GM08714 (cell line): ENCODE measurements at regions not wholly inside any gene's neighbourhood (a gene's known extent, or its start where the extent isn't known, plus 50 kb on each side); places are given as distances from the start of the nearest gene placed in this dataset.
"Not testable (repeated sequence)": the region's sequence is repeated elsewhere in the genome, so short reads cannot be mapped to it uniquely, and the experiment has no call there.

Experiments
- H3K4me3 ChIP-seq: fragments of 200-500 bp; sonication (Bioruptor generic); 2 replicates; pipeline ENCODE4 v1.5.1; 2014; ENCODE audit warnings: mild to moderate bottlenecking, low read length, inconsistent platforms
- ZNF274 ChIP-seq: IDR thresholded peaks from 2 replicates; pipeline ENCODE4 v1.6.1; 2012; ENCODE audit warnings: mild to moderate bottlenecking, low read depth, low read length

DNA sequence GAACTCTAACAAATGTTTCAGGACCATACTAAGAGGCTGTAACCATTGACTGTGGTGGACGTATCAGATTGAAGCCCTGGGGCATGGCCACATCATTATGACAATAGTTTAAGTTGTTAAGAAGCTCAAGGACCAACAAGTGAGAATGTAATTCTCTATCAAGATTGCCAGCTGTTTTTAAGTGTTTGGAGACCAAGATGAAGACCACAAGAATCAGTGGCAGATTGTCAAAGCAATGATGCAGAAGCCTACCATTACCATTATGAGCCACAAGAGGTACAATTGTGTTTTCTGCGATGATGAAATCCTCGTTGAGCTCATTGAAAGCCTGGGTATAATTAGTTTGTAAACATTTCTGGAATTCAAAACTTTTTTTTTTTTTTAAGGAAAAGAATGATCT is 261.1 kb upstream of the ZEB2 start:
- H3K4me3 ChIP-seq = no peak overlapping the region
- TF ChIP-seq ZNF274 = no peak

DNA sequence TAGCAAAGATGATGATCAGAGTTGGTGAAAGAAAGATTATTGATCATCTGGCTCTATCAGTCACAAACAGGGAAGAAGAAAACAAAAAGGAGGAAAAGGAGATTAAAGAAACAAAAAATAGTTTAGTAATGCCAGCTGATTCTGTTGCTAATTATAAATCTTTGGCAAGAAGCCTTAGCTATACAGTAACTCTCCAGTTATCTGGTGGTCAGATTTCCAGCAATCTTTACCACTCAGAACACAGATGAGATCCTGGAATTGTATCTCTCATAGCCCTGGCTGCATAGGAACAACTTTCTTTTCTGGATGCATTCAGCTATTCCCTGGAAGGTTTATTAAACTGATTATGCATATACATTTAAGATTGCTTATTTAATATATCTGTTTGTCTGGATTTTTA is 256.8 kb upstream of the ZEB2 start:
- no peak overlapping the region for H3K4me3 ChIP-seq
- TF ChIP-seq ZNF274 = no peak

DNA sequence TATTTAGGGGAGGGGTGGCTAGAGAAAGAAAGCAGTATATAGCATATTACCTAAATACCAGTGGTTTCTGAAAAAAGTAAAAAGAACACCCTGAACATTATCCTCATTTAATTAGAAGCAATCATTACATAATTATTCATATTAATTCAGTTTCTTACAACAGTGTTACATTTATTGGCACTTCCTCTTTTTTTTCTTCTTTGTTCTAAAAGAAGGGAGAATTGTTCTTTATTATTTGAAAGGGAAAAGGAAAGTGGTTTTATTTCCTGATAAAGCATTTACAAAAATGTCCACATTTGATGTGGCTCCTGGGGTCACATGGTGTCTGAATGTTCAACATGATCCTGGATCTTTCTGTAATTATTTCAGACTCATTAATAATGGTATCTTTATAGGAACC is 254.9 kb upstream of the ZEB2 start:
- no peak overlapping the region for H3K4me3 ChIP-seq
- no peak for TF ChIP-seq ZNF274

GRCh38 chr2:144771348-144771747 is 251.4 kb upstream of the ZEB2 start:
- no peak overlapping the region for H3K4me3 ChIP-seq
- no peak for TF ChIP-seq ZNF274

DNA sequence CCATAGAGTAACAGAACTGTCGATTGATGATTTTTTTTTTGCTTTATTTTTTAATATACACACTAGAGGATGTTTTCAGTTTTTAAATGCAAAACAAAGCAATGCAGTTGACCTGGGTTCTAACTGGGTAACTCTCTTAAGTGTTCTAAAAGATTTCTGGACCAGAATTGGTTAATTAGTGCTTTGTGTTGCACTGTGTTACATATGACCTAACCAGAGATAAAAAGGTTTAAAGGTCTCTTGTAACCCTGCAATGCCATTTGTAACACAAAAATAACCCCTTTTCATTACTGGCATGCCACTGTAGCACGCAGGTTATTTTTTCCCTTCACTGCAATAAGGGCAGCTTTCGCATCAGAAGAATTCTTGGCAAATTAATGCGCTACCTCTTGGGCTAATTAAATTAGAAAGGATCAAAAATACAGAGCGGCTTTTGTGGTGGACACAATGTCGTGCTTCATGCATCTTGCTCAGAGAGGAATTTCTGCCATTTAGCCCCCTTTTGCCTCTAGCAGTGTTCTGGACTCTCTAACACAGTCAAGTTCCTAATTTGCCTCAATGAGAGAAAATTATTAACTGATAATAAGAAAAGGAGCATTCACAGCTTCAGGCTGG is 250.8 kb upstream of the ZEB2 start:
- no peak overlapping the region for H3K4me3 ChIP-seq
- TF ChIP-seq ZNF274 = no peak

- not testable (repeated sequence) for H3K4me3 ChIP-seq
Measured at GRCh38 chr2:144760939-144761338, 241.0 kb upstream of the ZEB2 start.

- TF ChIP-seq ZNF274 = no peak
- no peak overlapping the region for H3K4me3 ChIP-seq
Measured at GRCh38 chr2:144759746-144760145, 239.8 kb upstream of the ZEB2 start.

- H3K4me3 ChIP-seq = not testable (repeated sequence)
Measured at GRCh38 chr2:144758196-144758595, 238.3 kb upstream of the ZEB2 start.

- no peak for TF ChIP-seq ZNF274
- H3K4me3 ChIP-seq = no peak overlapping the region
Measured at GRCh38 chr2:144753416-144753815, 233.5 kb upstream of the ZEB2 start.

- no peak for TF ChIP-seq ZNF274
- no peak overlapping the region for H3K4me3 ChIP-seq
Measured at GRCh38 chr2:144751142-144751905, 231.4 kb upstream of the ZEB2 start.

DNA sequence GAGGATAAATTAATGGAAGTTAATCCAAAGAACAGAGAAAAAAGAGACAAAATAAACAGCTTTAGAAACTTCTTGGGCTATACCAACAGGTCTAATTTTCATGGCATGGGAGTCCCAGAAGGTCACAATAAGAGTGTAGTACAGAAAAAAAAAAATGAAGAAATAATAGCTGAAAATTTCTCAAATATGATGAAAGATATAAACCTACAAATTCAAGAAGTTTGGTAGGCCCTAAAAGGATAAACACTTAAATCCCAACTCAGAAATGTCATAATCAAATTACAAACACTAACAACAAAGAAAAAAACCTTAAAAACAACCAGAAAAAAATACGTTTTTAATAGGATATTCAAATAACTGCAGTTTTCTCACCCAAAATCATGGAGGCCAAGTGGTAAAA is 229.3 kb upstream of the ZEB2 start:
- TF ChIP-seq ZNF274 = no peak

DNA sequence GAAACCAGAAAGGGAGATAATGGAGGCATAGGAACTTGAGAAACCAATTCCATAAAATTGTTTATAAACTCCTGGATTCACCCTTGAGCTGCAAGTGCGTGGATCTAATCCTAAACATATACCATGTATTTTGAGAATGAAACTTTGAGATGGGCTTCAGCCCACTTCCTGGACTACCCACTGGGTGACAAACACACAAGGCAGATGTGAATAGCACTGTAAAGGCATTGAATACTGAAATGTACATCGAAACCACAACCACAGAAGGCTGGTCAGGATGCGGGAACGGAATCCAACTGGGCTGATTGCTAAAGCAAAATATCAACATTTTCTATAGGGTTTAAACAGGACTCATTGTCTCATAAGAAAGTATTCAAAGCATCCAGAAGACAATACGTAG is 228.5 kb upstream of the ZEB2 start:
- no peak for TF ChIP-seq ZNF274
- H3K4me3 ChIP-seq = no peak overlapping the region

More for the DNA sequence above, 229.3 kb upstream of the ZEB2 start:
- H3K4me3 ChIP-seq = no peak overlapping the region

DNA sequence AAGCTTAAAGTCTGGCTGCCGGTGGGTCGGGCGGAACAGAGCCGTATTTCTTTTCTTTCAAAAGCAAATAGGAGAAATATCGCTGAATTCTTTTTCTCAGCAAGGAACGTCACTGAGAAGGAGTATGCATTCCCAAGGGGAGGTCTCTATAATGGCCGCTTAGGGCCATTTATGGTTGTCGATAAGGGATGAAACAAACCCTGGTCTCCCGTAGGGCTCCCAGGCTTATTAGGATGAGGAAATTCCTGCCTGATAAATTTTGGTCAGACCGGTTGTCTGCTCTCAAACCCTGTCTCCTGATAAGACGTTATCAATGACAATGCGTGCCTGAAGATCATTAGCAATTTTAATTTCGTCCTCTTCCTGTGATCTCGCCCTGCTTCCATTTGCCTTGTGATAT is 227.7 kb upstream of the ZEB2 start:
- TF ChIP-seq ZNF274 = no peak
- no peak overlapping the region for H3K4me3 ChIP-seq

- no peak overlapping the region for H3K4me3 ChIP-seq
- TF ChIP-seq ZNF274 = no peak
Measured at GRCh38 chr2:144745424-144745823, 225.5 kb upstream of the ZEB2 start.

DNA sequence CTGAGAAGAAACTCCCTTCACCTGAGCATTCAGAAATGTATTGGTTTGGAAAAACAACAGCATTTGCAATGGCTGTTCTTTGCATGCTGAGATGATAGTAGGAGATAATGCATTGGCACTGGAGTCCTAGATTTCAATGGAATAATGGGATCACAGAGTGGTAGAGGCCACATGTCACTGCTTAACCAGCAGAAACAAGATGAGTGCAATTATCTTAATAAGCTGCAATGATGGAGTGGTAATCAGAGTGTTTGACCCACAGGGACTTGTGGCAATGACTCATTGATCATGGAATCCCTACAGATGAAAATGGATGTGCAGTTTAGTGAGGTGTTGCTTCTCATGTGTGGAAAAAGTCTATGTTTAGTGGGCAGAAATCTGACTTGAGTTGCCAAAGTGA is 218.8 kb upstream of the ZEB2 start:
- no peak for TF ChIP-seq ZNF274
- no peak overlapping the region for H3K4me3 ChIP-seq

GRCh38 chr2:144730711-144731110 is 210.8 kb upstream of the ZEB2 start:
- no peak for TF ChIP-seq ZNF274
- H3K4me3 ChIP-seq = no peak overlapping the region

GRCh38 chr2:144724460-144724859 is 204.5 kb upstream of the ZEB2 start:
- not testable (repeated sequence) for H3K4me3 ChIP-seq
